Duodenal mucosa (tissue), 2 donors: ENCODE measurements at regions not wholly inside any gene's neighbourhood (a gene's known extent, or its start where the extent isn't known, plus 50 kb on each side); places are given as distances from the start of the nearest gene placed in this dataset.

ENCODE experiments used
- H3K27ac ChIP-seq: one replicate; pipeline ENCODE4 v1.7.0; 2013; ENCODE audit warnings: low read depth, low read length
- H3K27me3 ChIP-seq, 2 donors: one replicate each; pipeline ENCODE4 v1.7.0; 2013; ENCODE audit warnings: low read length in 2 of 2, control low read depth in 1 of 2; ENCODE audit not compliant: insufficient read depth in 2 of 2, control insufficient read depth in 1 of 2
- H3K36me3 ChIP-seq, 2 donors: one replicate each; pipeline ENCODE4 v1.7.0; 2013; ENCODE audit warnings: low read length in 2 of 2, control low read depth in 1 of 2; ENCODE audit not compliant: insufficient read depth in 2 of 2, control insufficient read depth in 1 of 2
- H3K4me1 ChIP-seq, 2 donors: one replicate each; pipeline ENCODE4 v1.7.0; 2013; ENCODE audit warnings: low read length in 2 of 2, control low read depth in 1 of 2; ENCODE audit not compliant: insufficient read depth in 2 of 2, control insufficient read depth in 1 of 2
- H3K4me3 ChIP-seq, 2 donors: one replicate each; pipeline ENCODE4 v1.7.0; 2013; ENCODE audit warnings: low read length in 2 of 2, low read depth in 1 of 2
- H3K9ac ChIP-seq, 2 donors: one replicate each; pipeline ENCODE4 v1.7.0; 2013; ENCODE audit warnings: low read length in 2 of 2, low read depth in 1 of 2
- H3K9me3 ChIP-seq, 2 donors: one replicate each; pipeline ENCODE4 v1.7.0; 2013; ENCODE audit warnings: low read length in 2 of 2, control low read depth in 1 of 2; ENCODE audit not compliant: control insufficient read depth in 1 of 2

DNA sequence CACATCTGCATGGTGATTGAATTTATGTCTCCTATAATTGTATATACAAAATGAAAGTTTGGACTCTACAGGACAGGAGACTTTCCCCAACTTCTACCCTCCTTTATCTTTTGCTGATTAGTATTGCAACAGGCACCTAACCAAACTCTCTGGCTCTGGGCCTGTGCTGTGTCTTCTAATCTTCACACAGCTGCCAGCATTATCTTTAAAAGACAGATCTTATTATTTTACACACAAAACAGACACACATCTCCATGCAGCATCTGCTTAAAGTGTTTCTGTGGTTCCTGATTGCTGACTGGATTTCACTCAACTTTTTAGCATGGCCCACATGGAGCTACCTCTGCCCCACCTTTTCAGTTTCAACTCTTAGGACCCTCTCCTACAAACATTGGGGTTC is 154.9 kb upstream of the PELI2 start:
- no peaks in the 10 kb centered on the region for H3K9me3 ChIP-seq
- no peaks in the 10 kb centered on the region for H3K27me3 ChIP-seq
- no peak overlapping the region for H3K27ac ChIP-seq
- no peaks in the 10 kb centered on the region for H3K36me3 ChIP-seq
- H3K4me3 ChIP-seq, result no peak overlapping the region
- H3K4me1 ChIP-seq, result no peaks in the 10 kb centered on the region
- H3K9ac ChIP-seq, result no peak overlapping the region

DNA sequence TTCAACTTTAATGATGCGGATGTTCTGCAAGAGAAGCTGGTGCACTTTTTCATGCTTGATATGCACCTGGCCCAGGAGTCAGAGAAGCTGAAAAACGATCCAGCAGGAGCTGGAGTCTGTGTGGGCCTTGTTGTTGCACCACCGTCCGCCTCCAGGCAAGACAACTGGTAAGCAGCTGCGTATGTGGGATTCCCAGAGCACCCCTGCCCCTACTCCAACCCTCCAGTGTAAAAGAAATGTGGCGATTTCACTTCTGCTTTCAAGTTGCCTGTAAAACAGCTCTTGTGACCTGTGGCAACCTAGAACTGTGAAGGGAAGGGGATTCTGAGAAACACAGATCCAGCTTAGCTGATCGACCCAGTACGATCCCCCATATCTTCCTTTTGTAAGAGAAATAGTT is 154.1 kb upstream of the PELI2 start:
- Histone ChIP-seq H3K4me3 (no peak overlapping the region), H3K9ac (no peak overlapping the region), H3K27me3 (no peaks in the 10 kb centered on the region), H3K36me3 (no peaks in the 10 kb centered on the region), H3K9me3 (no peaks in the 10 kb centered on the region), H3K4me1 (no peaks in the 10 kb centered on the region), H3K27ac (no peak overlapping the region)

DNA sequence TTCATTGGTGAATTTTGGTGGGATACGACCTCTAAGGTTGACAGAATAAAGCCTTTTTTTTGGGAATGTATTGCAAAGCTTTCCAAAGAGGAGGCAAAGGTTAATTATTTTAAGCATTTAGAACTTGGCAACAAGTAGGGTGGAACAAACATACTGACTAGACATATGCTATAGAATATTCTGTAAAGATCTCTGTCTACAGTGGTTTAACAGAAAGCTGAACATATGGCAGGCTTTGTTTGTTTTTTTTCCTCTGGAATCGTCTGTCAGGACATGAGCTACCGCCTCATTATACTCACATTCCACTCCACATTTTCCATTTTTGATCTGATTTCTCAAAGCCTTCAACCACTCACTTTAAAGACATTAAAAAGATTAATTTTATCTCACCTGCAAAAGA is 153.4 kb upstream of the PELI2 start:
- H3K27me3 ChIP-seq, result no peaks in the 10 kb centered on the region

DNA sequence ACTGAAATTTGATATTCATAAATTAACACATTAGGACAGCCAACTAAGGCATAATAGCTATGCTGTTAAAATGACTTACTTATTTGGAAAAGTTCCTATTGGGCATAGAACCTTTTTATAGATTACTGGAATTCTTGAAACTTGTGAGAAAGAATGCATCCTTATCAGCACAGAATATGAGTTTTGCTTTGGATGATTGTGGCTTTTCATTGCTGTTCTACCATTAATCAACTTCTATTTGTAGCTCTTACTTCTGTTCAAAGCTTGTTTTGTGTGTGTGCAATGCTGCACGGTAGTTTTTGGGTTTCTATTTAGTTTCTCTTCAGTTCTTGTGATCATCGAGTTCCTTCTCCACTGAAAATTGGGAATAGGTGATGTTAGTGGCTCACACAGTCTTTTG is 152.4 kb upstream of the PELI2 start:
- H3K27ac ChIP-seq, result no peak overlapping the region
- no peaks in the 10 kb centered on the region for H3K9me3 ChIP-seq
- H3K36me3 ChIP-seq, result no peaks in the 10 kb centered on the region
- H3K4me3 ChIP-seq, result no peak overlapping the region
- H3K9ac ChIP-seq, result no peak overlapping the region
- H3K4me1 ChIP-seq, result no peaks in the 10 kb centered on the region
- no peaks in the 10 kb centered on the region for H3K27me3 ChIP-seq

More for the DNA sequence above, 153.4 kb upstream of the PELI2 start:
- Histone ChIP-seq H3K4me1 (no peaks in the 10 kb centered on the region), H3K9ac (no peak overlapping the region), H3K36me3 (no peaks in the 10 kb centered on the region), H3K9me3 (no peaks in the 10 kb centered on the region), H3K4me3 (no peak overlapping the region), H3K27ac (no peak overlapping the region)

DNA sequence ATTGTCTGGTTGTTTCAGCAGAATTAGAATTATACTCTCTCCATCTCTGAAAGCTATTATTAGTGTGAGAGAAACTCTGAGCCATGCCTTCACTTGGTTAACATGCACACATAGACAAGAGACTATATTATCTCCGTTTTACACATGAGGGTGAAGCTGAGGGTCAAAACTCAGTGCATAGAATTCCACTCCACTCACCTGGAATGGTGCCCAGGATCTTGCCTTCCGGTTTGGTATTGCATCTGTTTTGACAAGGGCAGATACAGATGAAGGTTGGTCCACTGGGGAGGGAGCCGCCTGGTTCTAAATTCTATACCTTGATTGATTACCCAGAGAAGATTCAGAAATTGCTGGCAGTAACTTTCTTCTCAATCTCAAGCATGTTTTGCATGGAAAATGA is 149.5 kb upstream of the PELI2 start:
- no peaks in the 10 kb centered on the region for H3K36me3 ChIP-seq
- no peaks in the 10 kb centered on the region for H3K9me3 ChIP-seq
- no peaks in the 10 kb centered on the region for H3K27me3 ChIP-seq
- no peak overlapping the region for H3K4me3 ChIP-seq
- no peak overlapping the region for H3K9ac ChIP-seq
- no peaks in the 10 kb centered on the region for H3K4me1 ChIP-seq
- no peak overlapping the region for H3K27ac ChIP-seq

DNA sequence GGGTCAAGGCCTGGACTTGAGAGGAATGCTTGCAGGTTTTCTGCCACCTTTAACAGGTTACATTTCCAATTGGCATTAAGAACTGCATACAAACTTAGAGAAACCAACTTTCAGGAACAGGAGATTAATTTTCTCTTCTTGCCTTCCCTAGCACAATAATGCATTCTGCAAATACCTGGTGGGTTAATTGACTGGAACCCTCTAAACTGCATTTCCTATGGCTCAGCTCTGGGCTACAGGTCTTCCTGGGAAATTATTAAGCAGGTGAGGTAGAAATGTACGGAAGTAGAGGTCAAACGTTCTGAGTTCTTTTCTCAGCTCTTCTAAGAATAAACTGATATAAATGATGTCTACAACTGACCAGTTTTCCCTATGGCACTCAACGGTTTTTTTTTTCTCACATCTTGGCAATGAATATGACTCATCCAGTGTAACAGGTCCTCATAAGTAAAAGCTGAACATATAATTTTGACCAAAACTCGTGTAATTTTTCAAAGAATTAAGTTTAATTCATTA is 144.9 kb upstream of the PELI2 start:
- no peaks in the 10 kb centered on the region for H3K36me3 ChIP-seq
- H3K4me3 ChIP-seq, result no peak overlapping the region
- no peaks in the 10 kb centered on the region for H3K27me3 ChIP-seq
- H3K4me1 ChIP-seq, result peaks cover 4 to 5% of the 10 kb centered on the region in 2 donors
- no peak overlapping the region for H3K9ac ChIP-seq
- H3K9me3 ChIP-seq, result no peaks in the 10 kb centered on the region
- no peak overlapping the region for H3K27ac ChIP-seq

DNA sequence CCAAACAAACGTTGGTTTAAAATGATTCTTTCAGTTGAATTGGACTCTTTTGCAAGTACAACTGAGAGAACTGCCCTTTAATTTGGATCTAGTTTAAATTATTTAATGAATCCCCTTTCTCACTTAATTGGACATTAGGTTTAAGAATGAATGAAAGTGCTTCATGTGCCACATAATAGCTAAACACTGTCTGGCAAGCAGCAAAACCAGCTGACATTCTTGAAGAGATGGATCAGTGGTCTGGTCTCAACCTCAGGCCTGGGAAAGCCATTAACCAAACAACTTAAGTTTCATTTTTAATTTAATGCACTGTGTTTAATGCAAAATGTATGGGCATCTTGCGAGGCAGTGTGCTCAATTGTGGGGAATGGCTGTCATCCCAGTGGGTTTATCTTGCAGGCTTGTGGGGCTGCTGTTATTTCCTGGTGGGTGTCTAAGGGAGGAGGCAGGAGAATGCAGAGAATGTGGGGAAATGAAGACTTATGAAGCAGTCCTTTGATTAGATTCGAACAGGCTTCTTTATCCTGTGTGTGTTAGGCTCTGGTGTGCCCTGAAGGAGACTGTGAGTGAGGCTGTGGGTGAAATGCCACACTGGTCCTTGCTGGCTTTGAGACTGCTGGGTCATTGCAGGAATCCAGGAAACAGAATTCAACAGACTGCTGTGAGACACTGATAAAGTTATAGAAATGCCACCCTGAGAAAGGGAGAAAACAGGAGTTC is 144.1 kb upstream of the PELI2 start:
- no peaks in the 10 kb centered on the region for H3K27me3 ChIP-seq
- H3K27ac ChIP-seq, result no peak overlapping the region

DNA sequence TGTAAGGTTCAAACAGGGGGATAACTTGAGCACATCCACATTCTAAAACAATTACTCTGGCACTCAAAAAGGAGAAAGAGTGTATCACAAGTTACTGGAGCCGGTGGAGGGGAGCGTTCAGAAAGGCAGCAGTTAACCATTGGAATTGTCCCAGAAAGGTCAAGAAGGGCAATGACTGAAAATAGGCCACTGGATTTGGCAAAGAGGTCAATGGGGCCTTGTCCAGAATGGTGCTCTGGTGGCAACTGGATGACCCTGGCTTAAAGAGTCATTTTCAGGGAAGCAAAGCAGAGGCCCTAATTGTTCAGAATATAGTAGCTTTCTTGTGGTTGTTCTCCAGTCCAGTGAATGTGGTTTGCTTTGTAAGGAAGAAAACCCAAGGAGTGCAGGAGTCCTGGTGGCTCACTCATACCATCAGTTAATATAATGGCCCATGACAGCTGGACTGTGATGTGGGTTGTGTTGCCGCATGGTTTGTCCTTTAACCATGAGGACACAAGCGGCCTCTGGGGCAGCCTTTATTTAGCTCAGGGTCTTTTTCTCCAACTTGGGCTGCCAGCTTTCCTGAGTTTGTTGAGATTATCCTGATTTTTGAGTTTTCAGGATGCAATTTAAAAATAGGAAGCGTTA is 142.8 kb upstream of the PELI2 start:
- Histone ChIP-seq H3K9me3 (no peaks in the 10 kb centered on the region), H3K27ac (no peak overlapping the region)

More for the DNA sequence above, 144.1 kb upstream of the PELI2 start:
- H3K9ac ChIP-seq, result no peak overlapping the region
- no peaks in the 10 kb centered on the region for H3K9me3 ChIP-seq
- no peak overlapping the region for H3K4me3 ChIP-seq
- peaks cover 4 to 5% of the 10 kb centered on the region in 2 donors for H3K4me1 ChIP-seq
- no peaks in the 10 kb centered on the region for H3K36me3 ChIP-seq

DNA sequence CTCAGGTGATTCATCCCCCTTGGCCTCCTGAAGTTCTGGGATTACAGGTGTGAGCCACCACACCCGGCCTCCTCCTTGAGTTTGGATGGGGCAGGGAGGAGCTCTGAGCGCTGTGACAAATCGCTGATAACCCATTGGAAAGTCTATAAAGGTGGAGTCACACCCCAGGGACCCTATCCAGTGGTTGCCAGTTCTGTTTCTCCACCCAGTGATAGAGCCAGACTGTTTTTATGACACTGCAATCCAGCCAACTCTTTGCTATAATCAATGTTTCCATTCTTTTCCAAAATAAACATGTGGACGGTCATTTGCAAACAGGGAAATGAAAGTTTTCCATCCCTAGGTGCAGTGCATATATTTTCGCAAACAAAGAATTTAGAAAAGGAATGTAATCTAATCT is 142.0 kb upstream of the PELI2 start:
- Histone ChIP-seq H3K9ac (no peak overlapping the region), H3K27me3 (no peaks in the 10 kb centered on the region), H3K36me3 (no peaks in the 10 kb centered on the region), H3K9me3 (no peaks in the 10 kb centered on the region), H3K4me1 (peaks cover 4 to 5% of the 10 kb centered on the region in 2 donors), H3K27ac (no peak overlapping the region), H3K4me3 (no peak overlapping the region)

More for the DNA sequence above, 142.8 kb upstream of the PELI2 start:
- H3K9ac ChIP-seq, result no peak overlapping the region
- no peak overlapping the region for H3K4me3 ChIP-seq
- H3K4me1 ChIP-seq, result peaks cover 4 to 5% of the 10 kb centered on the region in 2 donors
- no peaks in the 10 kb centered on the region for H3K36me3 ChIP-seq
- H3K27me3 ChIP-seq, result no peaks in the 10 kb centered on the region

DNA sequence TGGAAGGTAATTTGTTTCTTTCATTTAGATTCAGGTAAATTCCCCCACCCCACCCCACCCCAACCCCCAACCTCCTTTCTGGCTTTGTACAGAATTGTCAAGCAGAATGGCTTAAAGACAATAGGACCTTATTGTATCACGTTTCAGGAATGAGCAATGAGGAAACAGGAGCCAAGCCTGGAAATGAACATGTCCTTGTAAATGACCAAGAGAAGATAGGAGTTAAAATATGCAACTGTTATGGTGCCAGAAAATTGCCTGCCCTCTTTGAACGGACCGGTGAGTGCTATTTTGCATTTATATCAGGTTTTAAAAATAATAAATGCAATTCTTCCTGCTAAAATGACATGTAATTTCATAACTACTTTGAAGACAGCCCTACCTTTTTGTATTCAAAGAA is 141.6 kb upstream of the PELI2 start:
- no peaks in the 10 kb centered on the region for H3K9me3 ChIP-seq
- no peaks in the 10 kb centered on the region for H3K27me3 ChIP-seq
- no peak overlapping the region for H3K27ac ChIP-seq
- no peaks in the 10 kb centered on the region for H3K36me3 ChIP-seq
- peaks cover 4 to 5% of the 10 kb centered on the region in 2 donors for H3K4me1 ChIP-seq
- H3K4me3 ChIP-seq, result no peak overlapping the region
- no peak overlapping the region for H3K9ac ChIP-seq
